CD4-positive, alpha-beta T cell (primary cell): ENCODE measurements at regions not wholly inside any gene's neighbourhood (a gene's known extent, or its start where the extent isn't known, plus 50 kb on each side); places are given as distances from the start of the nearest gene placed in this dataset.

ENCODE experiments used
- ATAC-seq: fragments of 200-7000 bp; cut with Tn5 transposase; one replicate; pipeline ENCODE4 v1.10.0; 2022; ENCODE audit warnings: mild to moderate bottlenecking; ENCODE audit not compliant: poor library complexity
- CTCF ChIA-PET: fragments of 350-600 bp; sonication (Branson Sonifier 250); formaldehyde crosslinking; loops from one replicate; lab custom pipeline; 2021; ENCODE audit warnings: antibody characterized with exemption, inconsistent platforms; lab: Charles Lee
- POLR2A ChIA-PET: fragments of 350-600 bp; sonication (Branson Sonifier 250); formaldehyde crosslinking; loops from one replicate; lab custom pipeline; 2021; ENCODE audit warnings: antibody characterized with exemption, inconsistent platforms; lab: Charles Lee
- DNase-seq, 14 experiments: peaks; one replicate each; pipeline ENCODE4 v3.0.0-alpha.2; 2013 to 2020; ENCODE audit warnings: mixed read lengths in 2 of 14
- H3K27ac ChIP-seq, 2 donors: one replicate each; pipeline versions ENCODE4 v1.5.1 to v1.7.0; 2013; ENCODE audit warnings: low read length in 2 of 2, low read depth in 1 of 2, mild to moderate bottlenecking in 1 of 2
- H3K27me3 ChIP-seq, 2 experiments: 1 replicate in 1 of 2; 2 replicates in 1 of 2; pipeline versions ENCODE4 v1.6.1 to v1.7.0; 2013; ENCODE audit warnings: low read length in 2 of 2, control low read depth in 1 of 2, mild to moderate bottlenecking in 1 of 2, moderate library complexity in 1 of 2; ENCODE audit not compliant: insufficient read depth in 2 of 2, control insufficient read depth in 1 of 2
- H3K36me3 ChIP-seq: one replicate; pipeline ENCODE4 v1.6.1; 2013; ENCODE audit warnings: low read length, control low read depth; ENCODE audit not compliant: insufficient read depth
- H3K4me1 ChIP-seq: one replicate; pipeline ENCODE4 v1.6.1; 2013; ENCODE audit warnings: low read length, control low read depth; ENCODE audit not compliant: insufficient read depth
- H3K4me3 ChIP-seq: one replicate; pipeline ENCODE4 v1.5.1; 2013; ENCODE audit warnings: mild to moderate bottlenecking, low read length, moderate library complexity
- H3K9me3 ChIP-seq, 2 experiments: 1 replicate in 1 of 2; 2 replicates in 1 of 2; pipeline versions ENCODE4 v1.6.1 to v1.7.0; 2013; ENCODE audit warnings: low read length in 2 of 2, mild to moderate bottlenecking in 2 of 2, control low read depth in 1 of 2, moderate library complexity in 1 of 2; ENCODE audit not compliant: control insufficient read depth in 1 of 2, insufficient read depth in 1 of 2
- H3K27ac Mint-ChIP-seq: one replicate; pipeline ENCODE4 v1.8.0; 2020; ENCODE audit warnings: mixed read lengths
- H3K27me3 Mint-ChIP-seq: one replicate; pipeline ENCODE4 v1.8.0; 2021; ENCODE audit warnings: mixed read lengths
- H3K36me3 Mint-ChIP-seq: one replicate; pipeline ENCODE4 v1.8.0; 2021; ENCODE audit warnings: low read depth, mixed read lengths
- H3K4me1 Mint-ChIP-seq: one replicate; pipeline ENCODE4 v1.8.0; 2021; ENCODE audit warnings: low read depth, mixed read lengths
- H3K4me3 Mint-ChIP-seq: one replicate; pipeline ENCODE4 v1.8.0; 2020; ENCODE audit warnings: mild to moderate bottlenecking, mixed read lengths
- H3K9me3 Mint-ChIP-seq: one replicate; pipeline ENCODE4 v1.8.0; 2020; ENCODE audit warnings: mixed read lengths
- intact Hi-C, 2 experiments: fragments of 100-400 bp; cut with DNase I in 1 of 2; cut with micrococcal nuclease in 1 of 2; formaldehyde crosslinking; loops; one replicate each; pipeline versions ENCODE4 v1.15.1 to v1.9.0; 2023 to 2025; cut with DNase I, micrococcal nuclease
- TF ChIP-seq, protein P1 (sequence below): fragments of 200-600 bp; IDR thresholded peaks from one replicate; pipeline ENCODE4 v1.8.0; 2022; ENCODE audit warnings: antibody characterized with exemption, mild to moderate bottlenecking

DNA sequence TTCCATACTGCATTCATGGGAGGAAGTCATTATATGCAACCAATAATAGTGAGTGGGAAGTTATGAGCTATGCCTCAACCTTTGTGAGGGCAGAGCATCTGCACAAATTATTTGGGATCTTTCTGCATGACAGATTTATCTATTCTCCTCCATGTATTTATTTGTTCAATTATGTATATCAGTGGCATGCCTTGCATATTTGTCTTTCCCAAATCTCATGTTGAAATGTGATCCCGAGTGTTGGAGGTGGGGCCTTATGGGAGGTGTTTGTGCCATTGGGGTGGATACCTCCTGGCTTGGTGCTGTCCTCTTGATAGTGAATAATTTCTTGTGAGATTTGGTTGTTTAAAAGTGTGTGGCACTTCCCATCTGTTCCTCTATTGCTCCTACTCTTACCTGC, 1246.0 kb upstream of the CITED2 start:
- TF ChIP-seq, protein P1, sequence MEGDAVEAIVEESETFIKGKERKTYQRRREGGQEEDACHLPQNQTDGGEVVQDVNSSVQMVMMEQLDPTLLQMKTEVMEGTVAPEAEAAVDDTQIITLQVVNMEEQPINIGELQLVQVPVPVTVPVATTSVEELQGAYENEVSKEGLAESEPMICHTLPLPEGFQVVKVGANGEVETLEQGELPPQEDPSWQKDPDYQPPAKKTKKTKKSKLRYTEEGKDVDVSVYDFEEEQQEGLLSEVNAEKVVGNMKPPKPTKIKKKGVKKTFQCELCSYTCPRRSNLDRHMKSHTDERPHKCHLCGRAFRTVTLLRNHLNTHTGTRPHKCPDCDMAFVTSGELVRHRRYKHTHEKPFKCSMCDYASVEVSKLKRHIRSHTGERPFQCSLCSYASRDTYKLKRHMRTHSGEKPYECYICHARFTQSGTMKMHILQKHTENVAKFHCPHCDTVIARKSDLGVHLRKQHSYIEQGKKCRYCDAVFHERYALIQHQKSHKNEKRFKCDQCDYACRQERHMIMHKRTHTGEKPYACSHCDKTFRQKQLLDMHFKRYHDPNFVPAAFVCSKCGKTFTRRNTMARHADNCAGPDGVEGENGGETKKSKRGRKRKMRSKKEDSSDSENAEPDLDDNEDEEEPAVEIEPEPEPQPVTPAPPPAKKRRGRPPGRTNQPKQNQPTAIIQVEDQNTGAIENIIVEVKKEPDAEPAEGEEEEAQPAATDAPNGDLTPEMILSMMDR = no peak
- H3K27me3 Mint-ChIP-seq = peaks cover 6% of the 10 kb centered on the region
- H3K27ac Mint-ChIP-seq = no peak overlapping the region
- intact Hi-C loops = no loop called here
- ATAC-seq (no peak), DNase-seq (no peak)
- CTCF ChIA-PET = no interaction called here
- H3K4me3 Mint-ChIP-seq = no peak overlapping the region
- no peaks in the 10 kb centered on the region for H3K9me3 ChIP-seq
- H3K36me3 ChIP-seq = no peaks in the 10 kb centered on the region
- no peaks in the 10 kb centered on the region for H3K36me3 Mint-ChIP-seq
- no peak overlapping the region for H3K4me3 ChIP-seq
- no peak overlapping the region for H3K27ac ChIP-seq
- H3K4me1 ChIP-seq = no peaks in the 10 kb centered on the region
- POLR2A ChIA-PET = no interaction called here
- H3K4me1 Mint-ChIP-seq = no peaks in the 10 kb centered on the region
- H3K27me3 ChIP-seq = no peaks in the 10 kb centered on the region
- H3K9me3 Mint-ChIP-seq = no peaks in the 10 kb centered on the region

DNA sequence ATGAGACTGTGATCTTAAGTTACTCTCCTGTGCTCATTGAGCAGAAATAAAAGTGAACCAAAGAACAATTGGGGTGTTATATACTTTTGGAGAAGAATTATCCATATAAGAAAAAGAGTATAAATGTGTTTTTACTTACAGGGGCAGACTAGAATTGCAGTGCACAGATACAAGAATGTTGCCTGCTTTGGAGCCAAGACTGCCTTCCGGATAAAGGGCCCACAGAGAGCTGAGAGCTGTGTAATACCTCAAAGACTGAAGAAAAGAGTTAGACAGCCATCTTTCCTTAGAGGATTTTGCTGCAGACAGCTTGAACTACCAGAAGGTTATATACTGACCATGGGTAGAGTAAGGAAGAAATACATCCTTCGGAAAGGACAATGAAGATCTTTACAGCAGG, 1235.5 kb upstream of the CITED2 start:
- no peak overlapping the region for H3K27ac Mint-ChIP-seq
- no peak overlapping the region for H3K4me3 Mint-ChIP-seq
- no peaks in the 10 kb centered on the region for H3K9me3 ChIP-seq
- no peaks in the 10 kb centered on the region for H3K36me3 Mint-ChIP-seq
- H3K27me3 Mint-ChIP-seq = no peaks in the 10 kb centered on the region
- intact Hi-C loops = no loop called here
- TF ChIP-seq, protein P1 = no peak
- H3K27me3 ChIP-seq = no peaks in the 10 kb centered on the region
- ChIA-PET POLR2A (no interaction called here), CTCF (no interaction called here)
- no peaks in the 10 kb centered on the region for H3K4me1 ChIP-seq
- H3K9me3 Mint-ChIP-seq = no peaks in the 10 kb centered on the region
- DNase-seq = no peak
- H3K4me3 ChIP-seq = no peak overlapping the region
- no peaks in the 10 kb centered on the region for H3K36me3 ChIP-seq
- H3K27ac ChIP-seq = no peak overlapping the region
- no peak for ATAC-seq
- H3K4me1 Mint-ChIP-seq = no peaks in the 10 kb centered on the region

DNA sequence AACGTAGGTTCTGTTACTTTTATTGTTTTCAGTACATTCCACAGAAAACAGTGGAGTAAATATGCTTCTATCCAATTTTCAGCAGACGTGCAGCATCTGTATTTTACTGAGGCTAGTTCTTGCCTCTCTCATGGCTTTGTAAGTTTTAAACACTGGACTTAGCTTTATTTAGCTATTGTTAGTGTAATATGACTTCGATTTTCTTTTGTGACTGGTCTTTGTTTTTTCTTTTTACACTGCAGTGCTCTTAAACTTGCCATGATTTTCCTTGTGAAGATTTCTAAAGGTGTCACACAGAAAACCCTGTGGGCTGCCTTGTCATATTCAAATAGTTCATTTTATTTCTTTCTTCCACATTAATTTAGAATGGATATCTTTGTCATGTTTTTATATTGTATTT, 1234.9 kb upstream of the CITED2 start:
- H3K27me3 ChIP-seq = no peaks in the 10 kb centered on the region
- H3K36me3 ChIP-seq = no peaks in the 10 kb centered on the region
- TF ChIP-seq, protein P1 = no peak
- Mint-ChIP-seq H3K36me3 (no peaks in the 10 kb centered on the region), H3K27ac (no peak overlapping the region), H3K4me1 (no peaks in the 10 kb centered on the region), H3K27me3 (no peaks in the 10 kb centered on the region), H3K9me3 (no peaks in the 10 kb centered on the region), H3K4me3 (no peak overlapping the region)
- no peak overlapping the region for H3K27ac ChIP-seq
- no peak overlapping the region for H3K4me3 ChIP-seq
- no peaks in the 10 kb centered on the region for H3K4me1 ChIP-seq
- POLR2A ChIA-PET = no interaction called here
- no peaks in the 10 kb centered on the region for H3K9me3 ChIP-seq
- no peak for ATAC-seq
- CTCF ChIA-PET = no interaction called here
- intact Hi-C loops = no loop called here
- no peak for DNase-seq
